Endothelial cell of umbilical vein (primary cell): ENCODE measurements at regions not wholly inside any gene's neighbourhood (a gene's known extent, or its start where the extent isn't known, plus 50 kb on each side); places are given as distances from the start of the nearest gene placed in this dataset.

Experiments
- CTCF ChIP-seq, 2 donors: IDR thresholded peaks; 1 replicate in 1 of 2; 2 replicates in 1 of 2; pipeline ENCODE4 v1.5.1; 2011; ENCODE audit warnings: low read length in 2 of 2, mild to moderate bottlenecking in 2 of 2, moderate library complexity in 2 of 2, control low read depth in 1 of 2, inconsistent platforms in 1 of 2, low read depth in 1 of 2; ENCODE audit not compliant: insufficient read depth in 1 of 2; ENCODE audit errors: extremely low read depth in 1 of 2
- EZH2 ChIP-seq: IDR thresholded peaks from 2 replicates; pipeline ENCODE4 v1.6.1; 2012; ENCODE audit warnings: borderline replicate concordance, low read depth, mild to moderate bottlenecking, moderate library complexity, low read length, inconsistent platforms; ENCODE audit not compliant: severe bottlenecking
- FOS ChIP-seq: IDR thresholded peaks from 2 replicates; pipeline ENCODE4 v1.6.1; 2011; ENCODE audit warnings: mild to moderate bottlenecking, low read length, moderate library complexity, borderline replicate concordance; ENCODE audit not compliant: insufficient read depth
- JUN ChIP-seq: IDR thresholded peaks from 2 replicates; pipeline ENCODE4 v1.6.1; 2011; ENCODE audit warnings: borderline replicate concordance, low read depth; ENCODE audit not compliant: insufficient read length, insufficient read depth
- POLR2A ChIP-seq: IDR thresholded peaks from 2 replicates; pipeline ENCODE4 v1.6.1; 2012; ENCODE audit warnings: low read depth, mild to moderate bottlenecking, control low read depth, low read length

- TF ChIP-seq CTCF (IDR thresholded peaks at IDR 0.05; ENCODE audit: extremely low read depth in 1 of 2, insufficient read depth in 1 of 2, low read depth in 1 of 2, low read length in 2 of 2) (no peak), POLR2A (no peak), EZH2 (no peak), FOS (no peak), JUN (no peak)
Observed at GRCh38 chr4:14223461-14223860, 595.9 kb upstream of the BOD1L1 start.
